ENCODE measurements at regions not wholly inside any gene's neighbourhood (a gene's known extent, or its start where the extent isn't known, plus 50 kb on each side); places are given as distances from the start of the nearest gene placed in this dataset.

DNA sequence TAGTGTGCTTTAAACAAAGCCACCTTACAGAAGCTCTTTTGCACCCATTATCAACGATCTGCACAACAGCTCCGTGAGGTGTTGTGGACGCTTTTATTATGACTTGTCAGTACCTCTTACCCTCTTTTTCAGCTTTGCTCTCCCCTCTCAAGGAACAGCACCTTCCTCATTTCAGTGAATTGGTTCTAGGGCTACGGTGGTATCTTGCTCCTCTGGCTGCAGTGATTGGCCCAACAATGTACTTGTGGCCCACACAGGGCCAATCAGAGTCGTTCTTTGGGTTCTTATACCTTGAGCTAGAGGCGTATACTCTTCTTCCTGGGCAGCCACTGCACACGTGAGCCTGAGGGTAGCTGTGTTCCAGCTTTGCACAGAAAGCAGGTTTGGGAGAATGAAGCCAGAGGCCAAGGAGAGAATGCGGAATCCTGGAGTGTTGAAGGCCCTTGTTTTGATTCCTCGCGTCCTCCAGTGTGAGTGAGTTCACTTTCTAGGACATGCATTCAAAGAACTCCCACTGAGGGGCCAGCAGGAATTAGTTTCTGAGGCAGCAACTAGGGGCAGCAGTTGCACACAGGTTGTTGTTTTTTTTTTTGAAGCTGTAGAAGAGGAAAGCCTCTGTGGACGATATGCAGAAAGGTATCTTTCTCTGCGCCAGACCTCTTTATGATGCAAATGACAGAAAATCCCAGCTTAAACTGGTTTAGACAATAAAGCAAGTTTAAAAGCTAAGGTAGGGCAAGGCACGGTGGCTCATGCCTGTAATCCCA is 49.8 kb upstream of the PDZD8 start:
- Histone ChIP-seq H3K79me2 (replicated peaks; ENCODE audit: insufficient read depth) (no peaks in the 10 kb centered on the region), H3K36me3 (ENCODE audit: insufficient read depth) (no peaks in the 10 kb centered on the region), H4K20me1 (replicated peaks; ENCODE audit: insufficient read depth) (no peaks in the 10 kb centered on the region), H3K27ac (ENCODE audit: low read depth) (no peak overlapping the region), H3K4me3 (no peak overlapping the region), H3K4me2 (peak overlapping the region; percentile 4; the same call in 1 of the 2 replicates), H3K27me3 (ENCODE audit: insufficient read depth) (no peaks in the 10 kb centered on the region), H2AFZ (peak overlapping the region; percentile 8; the same call in 1 of the 2 replicates), H3F3A (replicated peaks; ENCODE audit: low read depth) (no peaks in the 10 kb centered on the region), H3K9me2 (ENCODE audit: insufficient read depth) (no peaks in the 10 kb centered on the region), H3K4me1 (ENCODE audit: insufficient read depth) (peaks cover 13% of the 10 kb centered on the region)
- ATAC-seq: peak; percentile 76
- H3K27ac Mint-ChIP-seq: peak overlapping the region; percentile 10
- no peak for TF ChIP-seq EZH2 (IDR thresholded peaks at IDR 0.05; ENCODE audit: low read depth, unreplicated experiment)
- TF ChIP-seq, protein P1, sequence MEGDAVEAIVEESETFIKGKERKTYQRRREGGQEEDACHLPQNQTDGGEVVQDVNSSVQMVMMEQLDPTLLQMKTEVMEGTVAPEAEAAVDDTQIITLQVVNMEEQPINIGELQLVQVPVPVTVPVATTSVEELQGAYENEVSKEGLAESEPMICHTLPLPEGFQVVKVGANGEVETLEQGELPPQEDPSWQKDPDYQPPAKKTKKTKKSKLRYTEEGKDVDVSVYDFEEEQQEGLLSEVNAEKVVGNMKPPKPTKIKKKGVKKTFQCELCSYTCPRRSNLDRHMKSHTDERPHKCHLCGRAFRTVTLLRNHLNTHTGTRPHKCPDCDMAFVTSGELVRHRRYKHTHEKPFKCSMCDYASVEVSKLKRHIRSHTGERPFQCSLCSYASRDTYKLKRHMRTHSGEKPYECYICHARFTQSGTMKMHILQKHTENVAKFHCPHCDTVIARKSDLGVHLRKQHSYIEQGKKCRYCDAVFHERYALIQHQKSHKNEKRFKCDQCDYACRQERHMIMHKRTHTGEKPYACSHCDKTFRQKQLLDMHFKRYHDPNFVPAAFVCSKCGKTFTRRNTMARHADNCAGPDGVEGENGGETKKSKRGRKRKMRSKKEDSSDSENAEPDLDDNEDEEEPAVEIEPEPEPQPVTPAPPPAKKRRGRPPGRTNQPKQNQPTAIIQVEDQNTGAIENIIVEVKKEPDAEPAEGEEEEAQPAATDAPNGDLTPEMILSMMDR (conservative IDR thresholded peaks at IDR 0.05; ENCODE audit: low read depth in 2 of 2): 0 out of 4 replicates have a peak, but pooled peaks of 1 of the 2 experiments have one; percentile 8
- no peaks in the 10 kb centered on the region; the same call in 2 of the 3 replicates for H3K9me3 Mint-ChIP-seq
- H3K4me1 Mint-ChIP-seq: peaks cover 24% of the 10 kb centered on the region
- no peak overlapping the region for H3K4me3 Mint-ChIP-seq
- H3K36me3 Mint-ChIP-seq (ENCODE audit: low read depth): no peaks in the 10 kb centered on the region
- peak; percentile 51 for DNase-seq (ENCODE audit: low spot score)
- peaks cover 5% of the 10 kb centered on the region for H3K27me3 Mint-ChIP-seq (ENCODE audit: insufficient read depth, low read depth, poor library complexity)
